Middle frontal gyrus (tissue), 1 donor: ENCODE measurements at regions not wholly inside any gene's neighbourhood (a gene's known extent, or its start where the extent isn't known, plus 50 kb on each side); places are given as distances from the start of the nearest gene placed in this dataset.
A peak's percentile ranks its signal among the peaks of the same experiment; 100 is the strongest.

Experiments used
- DNase-seq: peaks from one replicate; pipeline ENCODE4 v3.0.0-alpha.2; 2015; ENCODE audit warnings: low spot score; ENCODE audit errors: extremely low spot score

DNA sequence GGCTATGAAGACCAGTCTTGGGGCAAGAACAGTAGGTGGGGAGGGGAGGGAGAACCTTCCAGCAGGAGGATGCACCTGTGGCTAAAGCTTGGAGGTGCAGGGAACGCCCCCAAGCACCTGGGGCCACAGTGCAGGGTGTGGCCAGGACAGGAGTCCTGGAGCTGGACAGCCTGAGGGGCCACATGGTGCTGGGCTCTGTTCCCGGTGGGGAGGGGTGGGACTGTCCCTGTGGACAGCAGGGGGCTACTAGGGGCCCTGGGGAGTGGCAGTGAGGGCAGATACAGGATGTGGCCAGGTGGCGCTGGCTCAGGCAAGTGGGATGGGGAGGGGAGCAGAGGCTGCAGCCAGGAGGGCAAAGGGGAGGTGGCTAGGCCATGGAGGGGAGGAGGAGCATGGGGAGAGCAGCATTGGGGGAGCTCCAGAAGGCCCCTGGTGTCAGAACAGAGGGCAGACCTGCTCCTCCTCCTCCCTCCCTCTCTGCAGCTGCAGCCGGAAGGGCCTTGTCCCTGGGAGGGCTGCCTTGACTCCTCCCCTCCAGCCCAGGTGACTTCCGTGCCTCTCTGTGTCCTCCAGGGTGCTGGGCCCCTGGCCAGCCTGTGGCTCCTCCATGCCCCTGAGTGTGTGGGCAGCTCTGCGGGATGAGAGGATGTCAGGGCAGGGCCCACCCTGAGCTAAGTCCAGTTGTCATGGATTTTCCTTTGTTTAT is 68.4 kb upstream of the DLK1 start:
- DNase-seq: no peak

DNA sequence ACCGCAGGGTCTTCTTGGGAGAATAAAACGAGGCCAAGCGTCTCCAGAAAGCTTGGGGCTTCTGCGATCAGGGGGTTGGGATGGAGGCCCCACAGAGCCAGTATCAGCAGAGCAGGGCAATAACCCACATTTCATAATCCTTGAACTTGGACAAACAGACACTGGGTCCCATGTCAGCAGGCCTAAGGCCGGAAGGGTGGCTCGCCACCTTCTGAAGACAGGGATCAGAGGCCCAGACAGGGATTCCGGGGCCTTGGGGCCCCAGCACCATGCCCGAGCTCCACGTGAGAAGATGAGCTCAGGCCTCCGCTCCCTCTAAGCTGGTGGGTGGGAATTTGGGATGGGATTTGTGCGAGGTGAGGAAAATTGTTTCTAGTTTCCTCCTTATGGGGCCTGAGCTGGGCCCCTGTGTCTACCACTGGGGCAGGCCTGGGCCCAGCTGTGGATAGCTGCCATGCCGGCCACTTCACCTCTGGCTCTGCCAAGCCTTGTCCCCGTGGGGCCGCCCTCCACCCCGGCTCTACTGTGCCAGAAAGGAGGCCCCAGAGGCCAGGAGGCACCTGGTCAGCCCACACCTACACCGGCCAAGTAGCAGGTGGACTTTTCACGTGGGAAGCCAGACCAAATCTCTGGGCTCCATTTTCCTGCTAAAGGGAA is 67.2 kb upstream of the DLK1 start:
- no peak for DNase-seq

DNA sequence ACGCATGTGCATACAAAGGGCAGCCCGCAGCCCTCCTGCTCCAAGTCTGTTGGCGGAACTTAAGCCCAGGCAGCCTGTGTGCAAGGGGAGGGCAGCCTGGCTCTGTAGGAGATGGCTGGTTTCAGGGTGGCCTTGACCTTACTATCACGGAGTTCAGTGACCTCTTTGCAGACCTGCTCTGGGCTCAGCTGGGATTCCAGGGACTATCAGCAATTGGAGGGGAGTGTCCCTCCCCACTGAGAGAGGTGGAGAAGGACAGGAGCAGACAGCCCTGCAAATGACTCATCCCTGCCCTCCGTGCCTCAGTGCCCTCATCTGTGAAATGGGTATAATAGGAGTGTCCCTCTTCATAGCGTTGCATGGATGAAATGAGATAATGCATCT is 66.2 kb upstream of the DLK1 start:
- DNase-seq: no peak

DNA sequence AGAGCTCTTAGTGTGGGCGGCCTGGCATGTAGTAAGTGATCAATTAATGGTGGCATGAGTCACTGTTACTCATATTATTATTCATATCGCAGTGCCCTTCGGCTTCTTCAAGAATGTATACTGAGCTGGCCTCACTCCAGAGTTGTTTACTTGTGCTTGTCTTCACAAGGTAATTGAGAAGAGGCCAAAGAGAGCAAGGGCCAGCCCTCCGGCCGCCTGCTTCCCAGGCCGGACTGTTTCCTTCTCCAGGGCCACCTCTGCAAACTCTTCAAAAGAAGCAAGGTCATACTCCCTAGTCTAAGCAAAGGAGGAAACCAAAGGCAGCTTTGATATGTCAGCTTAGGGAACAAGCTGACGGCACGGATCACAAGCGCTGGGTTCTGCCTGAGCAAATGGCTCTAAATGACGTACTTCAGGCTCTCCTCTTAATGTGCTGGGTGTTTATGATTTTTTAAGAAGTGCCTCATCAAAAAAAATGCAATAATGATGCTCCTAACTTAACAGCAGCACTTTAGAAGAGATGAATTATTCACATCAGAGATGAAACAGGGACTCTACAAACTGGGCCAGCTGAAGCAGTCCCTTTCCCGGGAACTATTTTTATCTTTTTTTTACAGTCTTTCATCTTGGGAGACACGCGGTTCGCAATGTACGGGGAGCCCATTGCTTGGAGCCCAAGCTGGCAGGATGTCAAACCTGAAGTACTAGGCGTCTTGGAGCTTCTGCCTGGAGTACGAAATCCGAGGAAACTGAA is 65.6 kb upstream of the DLK1 start:
- DNase-seq: peak; percentile 42

DNA sequence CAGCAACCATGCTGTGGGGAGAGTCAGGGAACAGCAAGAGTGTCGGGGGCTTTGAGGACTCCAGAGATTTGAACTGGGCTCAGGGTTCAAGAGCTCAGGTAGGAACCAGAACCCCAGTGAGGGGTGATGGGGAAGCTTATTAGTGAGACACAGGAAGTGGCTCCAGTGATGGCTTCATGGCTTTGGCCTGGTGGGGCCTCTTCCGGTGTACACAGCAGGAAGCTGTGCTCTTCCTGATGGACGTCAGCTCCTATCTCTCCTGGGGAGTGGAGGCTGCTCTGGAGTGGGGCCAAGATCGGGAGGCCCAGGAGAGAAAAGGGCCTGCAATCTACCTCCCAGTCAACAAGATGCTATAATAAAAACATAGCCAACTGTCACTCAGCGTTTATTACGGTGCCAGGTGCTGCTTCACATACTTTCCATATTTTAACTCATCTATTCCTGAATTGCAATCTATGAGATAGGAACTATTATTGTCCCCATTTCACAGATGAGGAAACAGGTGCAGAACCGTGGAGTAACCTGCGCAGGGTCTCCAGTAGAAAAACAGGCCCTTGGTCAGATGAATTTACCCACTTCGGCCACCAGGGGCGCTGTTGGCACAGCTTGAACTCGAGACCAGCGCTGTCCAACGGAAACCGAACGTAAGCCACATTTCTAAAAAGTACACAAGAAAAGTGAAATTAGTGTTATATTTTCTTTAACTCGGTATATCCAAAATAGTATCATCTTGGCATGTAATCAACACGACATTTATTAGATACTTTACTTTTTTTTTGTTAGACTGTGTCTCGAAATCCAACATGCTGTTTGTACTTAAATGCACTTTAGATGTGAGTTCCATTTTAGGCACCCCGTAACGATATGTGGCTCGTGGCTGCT is 63.6 kb upstream of the DLK1 start:
- DNase-seq: peak; percentile 47

DNA sequence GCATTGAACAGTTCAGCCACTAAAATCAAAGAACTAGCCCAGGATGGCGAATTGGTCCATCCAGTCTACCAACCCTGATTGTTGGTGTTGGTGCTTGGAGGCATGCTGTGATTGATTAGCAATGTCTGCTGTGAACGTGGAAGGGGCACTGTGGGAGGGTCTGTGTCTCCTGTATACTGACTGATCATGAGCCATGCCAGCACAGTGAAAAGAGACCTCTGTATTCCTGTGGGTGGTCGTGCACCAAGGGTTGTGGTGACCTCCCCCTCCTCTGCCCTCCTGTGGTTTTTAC is 63.0 kb upstream of the DLK1 start:
- DNase-seq: no peak

DNA sequence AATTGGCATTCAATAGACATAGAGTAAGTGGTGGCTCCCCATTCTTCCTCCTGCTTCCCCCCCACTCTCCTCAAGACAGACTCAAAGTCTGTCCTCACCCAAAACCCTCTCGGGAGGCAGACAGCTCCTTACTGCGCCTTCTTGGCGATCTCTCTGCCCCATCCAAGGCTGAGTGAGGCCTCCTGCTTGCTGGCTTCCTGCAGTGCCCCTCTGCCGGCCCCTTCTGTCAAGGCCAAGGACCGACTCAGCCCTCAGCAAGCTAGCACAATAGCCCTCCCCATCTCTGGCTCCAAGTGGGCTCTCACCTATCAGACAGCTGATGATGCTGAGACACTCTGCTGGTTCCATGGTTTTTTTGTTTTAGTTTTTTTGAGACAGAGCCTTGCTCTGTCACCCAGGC is 62.5 kb upstream of the DLK1 start:
- DNase-seq: no peak

DNA sequence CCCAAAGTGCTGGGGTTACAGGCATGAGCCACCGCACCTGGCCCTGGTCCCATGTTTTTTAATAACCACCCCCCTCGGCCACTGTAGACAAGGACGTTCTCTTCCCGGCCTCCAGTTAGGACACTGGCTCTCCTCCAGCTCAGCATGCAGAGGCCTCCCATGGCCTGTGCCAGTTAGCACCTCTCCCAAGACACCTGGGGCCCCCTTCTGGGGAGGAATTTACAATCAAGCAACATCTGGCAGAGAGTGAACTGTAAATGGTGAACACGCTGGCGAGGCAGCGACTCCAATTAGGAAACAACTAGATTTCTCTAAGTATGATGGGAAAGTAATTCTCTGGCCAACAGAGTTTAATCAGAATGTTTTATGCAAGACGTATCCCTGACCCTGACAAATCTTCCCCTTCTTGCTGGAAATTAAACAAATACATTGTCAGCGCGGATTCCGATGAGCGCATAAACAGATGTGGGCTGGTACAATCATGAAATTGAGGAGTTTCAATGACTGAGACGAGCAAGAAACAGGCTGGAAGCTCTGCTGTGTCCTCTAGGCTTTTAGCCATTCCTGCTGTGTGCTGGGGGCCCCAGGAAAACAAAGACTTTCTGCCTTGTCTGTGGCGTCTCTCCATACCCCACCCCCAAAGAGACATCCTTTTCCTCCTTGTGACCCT is 61.7 kb upstream of the DLK1 start:
- DNase-seq: no peak

DNA sequence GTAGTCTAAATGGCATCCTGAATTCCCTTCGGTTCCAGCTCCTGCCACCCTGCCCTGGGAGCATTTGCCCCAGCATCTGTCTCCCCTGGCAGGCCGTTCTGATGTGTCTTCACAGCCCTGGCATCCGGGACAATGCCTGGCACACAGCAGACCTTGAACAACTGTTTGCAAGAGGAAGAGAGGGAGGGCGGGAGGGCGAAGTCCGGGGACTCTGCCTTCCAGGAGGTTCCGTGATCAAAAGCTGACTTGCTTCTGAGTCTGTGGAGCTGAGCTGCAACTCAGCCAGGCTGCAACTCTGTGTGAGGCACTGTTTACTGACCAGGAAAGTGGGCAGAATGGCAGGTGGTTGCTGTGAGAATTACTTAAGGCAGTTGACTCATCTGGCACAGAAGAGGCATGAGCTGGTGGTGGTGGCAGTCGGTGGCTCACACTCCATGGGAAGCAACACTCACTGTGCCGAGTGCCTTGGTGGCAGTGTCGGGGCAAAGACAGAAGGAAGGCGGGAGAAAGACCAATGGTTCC is 61.1 kb upstream of the DLK1 start:
- DNase-seq: no peak

DNA sequence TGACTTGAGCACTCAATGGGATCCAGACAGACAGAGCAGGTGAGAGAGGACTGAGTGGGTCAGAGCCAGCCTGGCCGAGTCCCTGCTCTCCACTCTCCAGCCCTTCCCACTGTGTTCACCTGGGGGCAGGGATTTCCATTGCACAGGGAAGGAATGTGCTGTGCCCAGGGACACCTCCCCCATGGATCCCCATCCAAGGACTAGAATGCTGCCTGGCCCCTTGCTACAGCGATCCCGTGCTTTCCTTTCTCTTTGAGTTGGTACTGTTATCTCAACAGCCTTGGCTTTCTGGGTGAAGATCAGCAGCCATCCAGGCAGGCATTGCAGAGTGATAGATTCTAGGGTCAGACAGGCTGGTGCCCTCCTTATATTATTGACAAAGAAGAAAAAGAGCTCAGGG is 60.3 kb upstream of the DLK1 start:
- DNase-seq: no peak

DNA sequence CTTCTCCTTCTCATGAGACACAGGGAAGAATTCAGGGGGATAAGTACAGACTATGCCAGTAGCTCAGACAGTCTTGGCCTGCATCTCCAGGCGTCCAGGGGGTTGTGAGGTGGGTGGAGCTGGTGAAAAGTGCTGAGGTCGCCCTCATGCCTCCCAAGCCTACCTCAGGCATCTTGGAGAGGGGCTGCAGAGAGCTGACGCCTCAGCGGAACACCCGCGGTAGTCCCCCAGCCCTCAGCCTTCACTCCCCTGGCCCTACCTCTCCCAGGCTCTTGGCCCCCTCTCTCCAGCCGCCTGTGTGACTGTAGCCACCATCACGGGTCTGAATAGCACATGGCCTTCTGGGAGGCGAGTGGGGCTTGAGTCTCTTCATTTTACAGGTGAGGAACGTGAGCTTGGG is 59.8 kb upstream of the DLK1 start:
- no peak for DNase-seq

DNA sequence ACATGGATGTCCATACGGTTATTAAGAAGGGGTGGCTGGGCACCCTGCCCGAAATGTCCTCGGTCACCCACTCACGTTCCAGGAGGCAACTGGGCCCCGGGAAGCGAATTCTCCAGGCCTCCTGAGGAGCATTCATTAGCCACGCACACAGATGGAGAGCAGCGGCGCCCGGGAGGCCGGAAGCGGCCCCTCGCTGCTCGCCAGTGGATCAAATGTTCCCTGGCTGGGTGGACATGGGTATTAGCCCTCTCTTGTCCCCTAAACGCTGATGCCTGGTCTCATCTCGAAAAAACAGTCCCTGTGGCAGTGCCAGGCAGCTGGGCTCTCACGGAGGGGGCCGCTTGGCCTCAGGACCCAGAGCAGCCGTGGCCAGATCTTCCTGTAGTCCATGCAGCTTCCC is 59.0 kb upstream of the DLK1 start:
- no peak for DNase-seq

DNA sequence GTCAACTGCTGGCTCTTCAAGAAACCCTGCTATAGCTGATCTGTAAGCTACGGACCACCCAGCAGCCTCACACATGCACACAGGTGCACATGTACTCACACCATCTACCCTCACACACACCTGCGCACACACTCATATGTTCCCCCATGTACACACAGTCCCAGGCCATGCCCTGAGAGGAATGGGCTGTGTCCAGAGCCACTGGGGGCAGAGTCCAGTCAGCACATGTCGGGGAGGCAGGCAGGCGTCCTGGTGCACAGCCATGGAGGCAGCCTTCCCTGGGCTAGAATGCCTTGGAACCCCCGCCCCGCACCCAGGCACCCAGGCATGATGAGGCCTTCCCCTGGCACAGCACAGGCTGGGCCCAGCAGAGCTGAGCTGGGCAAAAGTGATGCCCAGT is 58.3 kb upstream of the DLK1 start:
- DNase-seq: no peak

DNA sequence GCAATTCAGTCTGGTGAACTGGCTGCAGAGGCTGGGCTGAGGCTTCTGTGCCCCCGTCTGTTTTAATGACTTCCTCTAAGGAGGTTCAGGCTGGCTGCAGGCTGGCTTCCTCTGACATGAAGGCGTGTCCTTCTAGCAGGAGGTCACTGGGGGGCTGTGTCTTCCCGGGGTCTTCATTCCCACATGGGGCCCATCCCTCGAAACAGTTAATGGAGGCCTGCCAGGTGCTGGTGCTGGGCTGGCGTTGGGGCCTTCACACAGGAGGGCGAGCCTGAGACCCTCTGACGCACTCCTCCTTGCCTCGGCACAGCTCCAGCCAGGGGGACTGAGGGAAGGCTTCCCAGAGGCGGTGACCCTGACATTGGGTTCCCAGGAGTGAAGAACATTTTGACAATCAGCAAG is 57.7 kb upstream of the DLK1 start:
- no peak for DNase-seq

DNA sequence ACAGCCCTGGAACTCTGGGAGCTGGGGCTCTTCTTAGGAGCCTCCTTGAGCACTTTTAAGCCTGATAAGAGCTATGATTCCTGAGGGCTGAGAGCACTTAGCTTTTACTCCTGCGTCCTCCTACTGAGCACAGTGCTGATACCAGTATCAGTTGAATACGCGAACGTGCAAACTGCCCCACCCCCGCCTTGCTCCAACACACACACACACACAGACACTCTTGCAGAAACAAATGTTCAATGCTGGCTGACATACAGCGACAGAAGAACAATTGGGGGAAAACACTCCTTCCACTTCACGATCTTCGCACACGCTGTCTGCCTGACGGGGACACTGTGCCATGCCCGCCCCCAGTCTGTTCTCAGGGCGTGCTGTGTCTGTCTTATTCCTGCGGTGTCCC is 57.2 kb upstream of the DLK1 start:
- DNase-seq: no peak

DNA sequence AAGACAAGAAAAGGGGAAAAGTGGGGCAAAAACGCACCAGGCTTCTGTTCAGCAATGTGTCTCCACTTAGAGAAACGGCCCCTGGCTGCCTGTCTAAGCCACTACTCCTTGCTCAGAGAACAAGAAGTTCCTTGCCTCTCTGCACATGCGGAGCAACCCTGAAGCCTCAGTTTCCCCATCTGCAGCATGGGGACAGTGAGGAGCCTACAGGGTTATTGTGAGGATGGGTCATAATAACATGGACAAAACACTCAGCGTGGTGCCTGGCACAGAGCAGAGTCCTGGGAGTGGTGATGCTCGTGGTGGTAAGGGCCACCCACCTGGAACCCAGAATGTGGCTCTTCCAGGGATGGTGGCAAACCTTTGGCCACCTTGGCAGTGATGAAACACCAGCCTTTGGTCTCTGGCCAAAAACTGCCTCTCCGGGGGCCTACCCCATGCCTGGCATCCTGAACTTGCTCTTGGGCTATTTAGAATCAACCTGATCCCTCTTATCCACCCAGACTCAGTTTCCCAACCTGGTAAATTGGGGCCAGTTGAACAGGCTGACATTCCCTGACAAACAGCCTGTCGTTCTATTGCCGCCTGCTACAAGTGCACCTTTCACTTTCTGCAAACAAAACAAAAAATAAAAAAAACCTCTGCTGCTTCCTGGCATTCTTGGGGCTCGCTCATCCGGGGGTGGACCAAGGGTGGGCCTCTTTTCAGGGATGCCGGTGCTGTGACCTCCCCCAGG is 56.5 kb upstream of the DLK1 start:
- no peak for DNase-seq

DNA sequence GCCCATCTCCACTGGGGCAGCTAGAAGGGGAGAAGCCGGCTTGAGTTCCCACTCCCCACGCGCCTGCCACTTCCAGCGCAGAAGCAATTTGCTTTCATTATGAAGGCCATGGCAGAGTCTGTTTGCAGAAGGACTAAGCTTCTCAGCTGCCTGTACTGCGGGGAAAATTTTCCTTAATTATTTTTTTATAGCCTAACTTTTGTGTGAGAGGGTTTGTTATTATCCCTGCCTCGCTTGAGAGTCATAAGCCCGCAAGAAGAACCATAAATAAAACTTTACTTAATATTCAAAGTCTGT is 56.0 kb upstream of the DLK1 start:
- no peak for DNase-seq

DNA sequence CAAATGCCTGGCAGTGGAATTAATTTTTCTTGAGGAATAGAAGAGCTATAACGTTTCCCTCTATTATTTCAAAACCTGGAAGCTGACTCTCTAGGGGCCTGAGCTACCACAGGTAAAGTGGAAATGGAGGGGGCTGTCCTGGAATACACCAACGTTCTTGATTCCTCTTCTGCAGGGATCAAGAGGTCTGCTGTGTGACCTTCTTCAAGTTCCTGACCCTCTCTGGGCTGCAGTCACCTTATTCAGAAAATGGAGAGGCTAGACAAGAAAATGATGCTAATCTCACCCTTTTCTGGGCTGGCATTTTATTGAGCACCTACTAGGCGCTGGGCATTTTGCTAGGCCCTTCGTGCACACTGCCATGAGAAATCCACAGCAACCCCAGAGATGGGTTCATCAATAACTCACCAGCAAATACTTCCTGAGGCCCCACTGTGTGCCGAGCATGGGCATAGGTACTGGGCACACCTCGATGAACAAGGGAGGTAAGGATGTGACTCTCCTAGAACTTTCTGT is 55.2 kb upstream of the DLK1 start:
- DNase-seq: no peak

DNA sequence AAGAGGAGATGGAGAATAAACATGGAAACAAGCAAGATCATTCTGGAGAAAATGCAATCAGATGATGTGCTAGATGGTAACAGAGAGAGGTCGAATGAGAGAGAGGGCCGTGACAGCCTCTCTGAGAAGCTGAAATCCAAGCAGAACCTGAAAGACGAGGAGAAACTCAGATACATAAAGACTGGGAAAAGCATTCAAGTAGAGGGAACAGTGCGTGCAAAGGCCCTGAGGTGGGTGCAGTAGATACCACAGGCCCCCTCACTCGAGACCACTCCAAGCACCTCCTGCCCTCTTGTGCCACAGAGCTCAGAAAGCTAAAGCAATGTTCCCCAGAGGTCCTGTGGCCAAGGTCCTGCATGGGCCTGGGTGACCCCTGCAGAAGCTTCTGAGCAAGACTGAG is 54.8 kb upstream of the DLK1 start:
- no peak for DNase-seq

DNA sequence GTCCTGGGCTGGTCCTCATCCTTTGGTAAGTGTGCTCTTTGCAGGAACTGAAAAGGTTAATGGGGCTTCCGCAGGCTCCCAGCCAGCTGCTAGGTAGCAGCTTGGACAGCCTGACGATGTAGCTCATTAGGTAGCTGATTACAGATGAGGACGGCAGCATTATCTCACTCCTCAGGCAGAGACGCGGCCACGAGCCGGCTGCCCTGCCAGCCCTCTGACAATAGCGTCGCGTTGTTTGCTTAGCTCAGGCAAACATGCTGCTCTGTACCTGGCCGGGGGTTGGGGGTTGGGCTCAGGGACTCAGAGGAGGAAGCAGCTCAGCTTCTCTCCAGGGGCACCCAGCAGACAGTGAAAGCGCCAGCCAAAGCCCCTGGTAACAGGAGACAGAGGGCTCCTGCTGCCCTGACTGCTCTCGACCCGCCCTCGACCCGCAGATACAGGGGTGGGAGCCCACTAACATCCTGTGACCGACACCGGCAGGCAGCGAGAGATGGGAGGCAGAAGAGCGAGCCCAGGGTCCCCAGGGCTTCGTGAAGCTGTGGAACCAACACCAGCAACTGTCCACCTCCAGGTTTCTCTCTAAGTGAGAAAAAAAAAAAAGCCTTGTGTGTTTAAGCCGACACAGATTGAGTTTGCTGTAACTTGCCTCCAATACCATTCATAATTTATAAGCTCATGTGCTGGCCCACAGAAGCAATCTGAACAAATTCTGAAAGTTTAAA is 53.4 kb upstream of the DLK1 start:
- DNase-seq: no peak
